WTC11 (cell line): ENCODE measurements at regions not wholly inside any gene's neighbourhood (a gene's known extent, or its start where the extent isn't known, plus 50 kb on each side); places are given as distances from the start of the nearest gene placed in this dataset.

Source experiments
- ATAC-seq: fragments of 200-7000 bp; cut with Tn5 transposase; 2 replicates; pipeline ENCODE4 v1.10.0; 2021; ENCODE audit warnings: mild to moderate bottlenecking, moderate library complexity
- CTCF ChIA-PET: fragments of 300-600 bp; sonication (Branson Sonifier 250); formaldehyde crosslinking; loops from one replicate; lab custom pipeline; 2021; ENCODE audit warnings: antibody characterized with exemption; lab: Charles Lee
- POLR2A ChIA-PET: fragments of 350-600 bp; sonication (Branson Sonifier 250); formaldehyde crosslinking; loops from one replicate; lab custom pipeline; 2021; ENCODE audit warnings: antibody characterized with exemption; lab: Charles Lee
- DNase-seq: peaks from one replicate; pipeline ENCODE4 v3.0.0; 2021; ENCODE audit warnings: low spot score
- H3K27ac Mint-ChIP-seq: 2 replicates; pipeline ENCODE4 v1.8.0; 2021; ENCODE audit warnings: mixed read lengths
- H3K27me3 Mint-ChIP-seq: 2 replicates; pipeline ENCODE4 v1.8.0; 2021; ENCODE audit warnings: low read depth, mild to moderate bottlenecking, moderate library complexity, mixed read lengths
- H3K36me3 Mint-ChIP-seq: 2 replicates; pipeline ENCODE4 v1.8.0; 2021; ENCODE audit warnings: mixed read lengths
- H3K4me1 Mint-ChIP-seq: 2 replicates; pipeline ENCODE4 v1.8.0; 2022; ENCODE audit warnings: mixed read lengths
- H3K4me3 Mint-ChIP-seq: 2 replicates; pipeline ENCODE4 v1.8.0; 2021; ENCODE audit warnings: mild to moderate bottlenecking, moderate library complexity, mixed read lengths
- H3K9me3 Mint-ChIP-seq: 2 replicates; pipeline ENCODE4 v1.8.0; 2021; ENCODE audit warnings: mixed read lengths
- ATF1 ChIP-seq: sonication (generic); formaldehyde crosslinking; IDR thresholded peaks from 2 replicates; pipeline ENCODE4 v1.8.1; 2023; ENCODE audit warnings: mild to moderate bottlenecking, moderate library complexity, missing genetic modification reagents
- ATF2 ChIP-seq: sonication (generic); formaldehyde crosslinking; IDR thresholded peaks from 2 replicates; pipeline ENCODE4 v1.8.1; 2022; ENCODE audit warnings: low read depth, missing genetic modification reagents, borderline replicate concordance
- ATF6 ChIP-seq: sonication (generic); formaldehyde crosslinking; IDR thresholded peaks from 2 replicates; pipeline ENCODE4 v1.8.1; 2023; ENCODE audit warnings: mild to moderate bottlenecking, missing genetic modification reagents
- CTCF ChIP-seq: fragments of 200-600 bp; IDR thresholded peaks from 2 replicates; pipeline ENCODE4 v1.8.0; 2022; ENCODE audit warnings: antibody characterized with exemption
- E2F1 ChIP-seq: sonication (generic); formaldehyde crosslinking; IDR thresholded peaks from 2 replicates; pipeline ENCODE4 v1.8.0; 2022; ENCODE audit warnings: mild to moderate bottlenecking, missing genetic modification reagents
- EMX1 ChIP-seq: fragments of 250-450 bp; sonication (Bioruptor Pico); IDR thresholded peaks from 2 replicates; pipeline ENCODE4 v1.8.0; 2021; ENCODE audit warnings: mild to moderate bottlenecking
- ERG ChIP-seq: fragments of 250-450 bp; sonication (Bioruptor Pico); IDR thresholded peaks from 2 replicates; pipeline ENCODE4 v1.8.0; 2021; ENCODE audit warnings: mild to moderate bottlenecking
- HMGA2 ChIP-seq: fragments of 250-450 bp; sonication (Bioruptor Pico); IDR thresholded peaks from 2 replicates; pipeline ENCODE4 v1.4.0; 2021; ENCODE audit warnings: mild to moderate bottlenecking, moderate library complexity
- IRF1 ChIP-seq: sonication (generic); formaldehyde crosslinking; IDR thresholded peaks from 2 replicates; pipeline ENCODE4 v1.8.0; 2023; ENCODE audit warnings: missing genetic modification reagents
- IRF2 ChIP-seq: sonication (generic); formaldehyde crosslinking; IDR thresholded peaks from 2 replicates; pipeline ENCODE4 v1.8.0; 2022; ENCODE audit warnings: low read depth, missing genetic modification reagents, borderline replicate concordance
- MXD4 ChIP-seq: fragments of 250-450 bp; sonication (Bioruptor Pico); IDR thresholded peaks from 2 replicates; pipeline ENCODE4 v1.8.0; 2021; ENCODE audit warnings: mild to moderate bottlenecking, moderate library complexity, borderline replicate concordance
- NFATC4 ChIP-seq: fragments of 250-450 bp; sonication (Bioruptor Pico); IDR thresholded peaks from 2 replicates; pipeline ENCODE4 v1.9.0; 2021; ENCODE audit warnings: mild to moderate bottlenecking
- NR1H2 ChIP-seq: sonication (generic); formaldehyde crosslinking; IDR thresholded peaks from 2 replicates; pipeline ENCODE4 v1.9.0; 2021; ENCODE audit warnings: mild to moderate bottlenecking, moderate library complexity, missing genetic modification reagents
- SOX15 ChIP-seq: fragments of 250-450 bp; sonication (Bioruptor Pico); IDR thresholded peaks from 2 replicates; pipeline ENCODE4 v1.9.0; 2021; ENCODE audit warnings: mild to moderate bottlenecking
- USF2 ChIP-seq: sonication (generic); formaldehyde crosslinking; IDR thresholded peaks from 2 replicates; pipeline ENCODE4 v1.8.1; 2023; ENCODE audit warnings: mild to moderate bottlenecking, missing genetic modification reagents, moderate library complexity
- ZBTB43 ChIP-seq: sonication (generic); formaldehyde crosslinking; IDR thresholded peaks from 2 replicates; pipeline ENCODE4 v1.8.1; 2023; ENCODE audit warnings: mild to moderate bottlenecking, missing genetic modification reagents
- ZNF219 ChIP-seq: sonication (generic); formaldehyde crosslinking; IDR thresholded peaks from 2 replicates; pipeline ENCODE4 v1.8.0; 2023; ENCODE audit warnings: missing genetic modification reagents, mild to moderate bottlenecking, borderline replicate concordance
- ZNF232 ChIP-seq: sonication (generic); formaldehyde crosslinking; IDR thresholded peaks from 2 replicates; pipeline ENCODE4 v1.8.0; 2022; ENCODE audit warnings: mild to moderate bottlenecking, missing genetic modification reagents
- ZNF281 ChIP-seq: sonication (generic); formaldehyde crosslinking; IDR thresholded peaks from 2 replicates; pipeline ENCODE4 v1.8.0; 2023; ENCODE audit warnings: mild to moderate bottlenecking, missing genetic modification reagents
- ZNF396 ChIP-seq: fragments of 250-450 bp; sonication (Bioruptor Pico); IDR thresholded peaks from 2 replicates; pipeline ENCODE4 v1.8.0; 2021; ENCODE audit warnings: mild to moderate bottlenecking, moderate library complexity, borderline replicate concordance
- ZSCAN18 ChIP-seq: fragments of 250-450 bp; sonication (Bioruptor Pico); IDR thresholded peaks from 2 replicates; pipeline ENCODE4 v2.1.2; 2022; ENCODE audit warnings: mild to moderate bottlenecking, moderate library complexity

- ChIA-PET CTCF (interaction anchor here (1.0 to 2.8 kb wide), 3 partner anchors 163 to 386 kb away, joined by 3 to 19 read pairs (median 4); no protein-coding TSS in a partner anchor), POLR2A (no interaction called here)
- Mint-ChIP-seq H3K36me3 (no peaks in the 10 kb centered on the region; the same call in 1 of the 2 replicates), H3K4me3 (no peak overlapping the region), H3K27ac (no peak overlapping the region), H3K27me3 (no peaks in the 10 kb centered on the region), H3K4me1 (peaks cover 32% of the 10 kb centered on the region), H3K9me3 (peaks cover 12% of the 10 kb centered on the region)
- TF ChIP-seq ZSCAN18 (no peak), ERG (CRISPR knock-in tag) (no peak), ATF6 (no peak), HMGA2 (no peak), MXD4 (no peak), IRF2 (CRISPR knock-in tag) (no peak), SOX15 (no peak), EMX1 (no peak)
- DNase-seq (no peak), ATAC-seq (no peak)
These were observed 146.6 kb downstream of the GAS1 start for GRCh38 chr9:86800681-86801080.

GRCh38 chr9:86798966-86799365 lies 148.3 kb downstream of the GAS1 start:
- Mint-ChIP-seq H3K36me3 (no peaks in the 10 kb centered on the region; the same call in 1 of the 2 replicates), H3K4me1 (peaks cover 48% of the 10 kb centered on the region), H3K4me3 (no peak overlapping the region), H3K27me3 (no peaks in the 10 kb centered on the region), H3K9me3 (peaks cover 12% of the 10 kb centered on the region), H3K27ac (no peak overlapping the region)
- ChIA-PET POLR2A (no interaction called here), CTCF (no interaction called here)
- ATAC-seq = no peak
- DNase-seq = no peak
- TF ChIP-seq MXD4 (no peak), ZNF281 (CRISPR knock-in tag) (no peak), USF2 (no peak), ZNF219 (CRISPR knock-in tag) (no peak), ZNF232 (no peak), E2F1 (CRISPR knock-in tag) (no peak), ZBTB43 (CRISPR knock-in tag) (no peak), ATF2 (no peak), NR1H2 (CRISPR knock-in tag) (no peak), ATF1 (no peak), IRF1 (CRISPR knock-in tag) (no peak), NFATC4 (CRISPR knock-in tag) (no peak), CTCF (no peak), ZNF396 (CRISPR knock-in tag) (no peak)
